Activated CD8-positive, alpha-beta memory T cell treated with anti-CD3 and anti-CD28 coated beads for 4 hours (primary cell): ENCODE measurements at regions not wholly inside any gene's neighbourhood (a gene's known extent, or its start where the extent isn't known, plus 50 kb on each side); places are given as distances from the start of the nearest gene placed in this dataset.
"Not testable (repeated sequence)": the region's sequence is repeated elsewhere in the genome, so short reads cannot be mapped to it uniquely, and the experiment has no call there.

Experiments used
- DNase-seq, 2 donors: peaks; one replicate each; pipeline ENCODE4 v3.0.0-alpha.2; 2020; ENCODE audit warnings: low read depth in 2 of 2

- no peak for DNase-seq
These were observed 117.2 kb upstream of the CCND2 start for GRCh38 chr12:4156317-4156716.

GRCh38 chr12:4154672-4155225 lies 118.8 kb upstream of the CCND2 start:
- no peak for DNase-seq

- peak in 1 of 2 donors; percentile 53 for DNase-seq
These were observed 120.1 kb upstream of the CCND2 start for GRCh38 chr12:4153343-4153892.

- DNase-seq = no peak
These were observed 121.3 kb upstream of the CCND2 start for GRCh38 chr12:4152145-4152795.

- no peak for DNase-seq
These were observed 122.0 kb upstream of the CCND2 start for GRCh38 chr12:4151362-4152121.

- DNase-seq = not testable (repeated sequence)
These were observed 123.2 kb upstream of the CCND2 start for GRCh38 chr12:4150355-4150754.

- DNase-seq = peak in 1 of 2 donors; percentile 43
These were observed 125.0 kb upstream of the CCND2 start for GRCh38 chr12:4148418-4149056.

- DNase-seq = no peak
These were observed 126.5 kb upstream of the CCND2 start for GRCh38 chr12:4147031-4147481.

GRCh38 chr12:4145990-4146859 lies 127.3 kb upstream of the CCND2 start:
- peak in 1 of 2 donors; percentile 45 for DNase-seq

GRCh38 chr12:4144676-4145075 lies 128.9 kb upstream of the CCND2 start:
- no peak for DNase-seq

GRCh38 chr12:4143896-4144295 lies 129.7 kb upstream of the CCND2 start:
- DNase-seq = no peak

GRCh38 chr12:4141348-4142270 lies 132.0 kb upstream of the CCND2 start:
- DNase-seq = no peak

GRCh38 chr12:4140581-4141301 lies 132.8 kb upstream of the CCND2 start:
- DNase-seq = no peak

GRCh38 chr12:4139191-4139590 lies 134.4 kb upstream of the CCND2 start:
- DNase-seq = no peak

- not testable (repeated sequence) for DNase-seq
These were observed 135.0 kb upstream of the CCND2 start for GRCh38 chr12:4138532-4138931.

GRCh38 chr12:4138051-4138450 lies 135.5 kb upstream of the CCND2 start:
- DNase-seq = no peak

GRCh38 chr12:4137441-4137840 lies 136.1 kb upstream of the CCND2 start:
- DNase-seq = no peak

GRCh38 chr12:4137015-4137414 lies 136.5 kb upstream of the CCND2 start:
- DNase-seq = no peak

- DNase-seq = no peak
These were observed 137.5 kb upstream of the CCND2 start for GRCh38 chr12:4135919-4136605.
